OCI-LY1 (cell line): ENCODE measurements at regions not wholly inside any gene's neighbourhood (a gene's known extent, or its start where the extent isn't known, plus 50 kb on each side); places are given as distances from the start of the nearest gene placed in this dataset.

Experiments used
- EZH2 ChIP-seq: fragments of 200-600 bp; sonication (generic), shearing (Covaris generic); IDR thresholded peaks from 2 replicates; pipeline ENCODE4 v1.8.0; 2017; ENCODE audit warnings: borderline replicate concordance, mixed run types, mild to moderate bottlenecking, antibody characterized with exemption, low read length, moderate library complexity, mixed read lengths
- TF ChIP-seq, protein P1 (sequence below): fragments of 200-600 bp; sonication (generic), shearing (Covaris generic); IDR thresholded peaks from 2 replicates; pipeline ENCODE4 v1.5.1; 2017; ENCODE audit warnings: mild to moderate bottlenecking, antibody characterized with exemption, low read length, moderate library complexity, mixed read lengths

DNA sequence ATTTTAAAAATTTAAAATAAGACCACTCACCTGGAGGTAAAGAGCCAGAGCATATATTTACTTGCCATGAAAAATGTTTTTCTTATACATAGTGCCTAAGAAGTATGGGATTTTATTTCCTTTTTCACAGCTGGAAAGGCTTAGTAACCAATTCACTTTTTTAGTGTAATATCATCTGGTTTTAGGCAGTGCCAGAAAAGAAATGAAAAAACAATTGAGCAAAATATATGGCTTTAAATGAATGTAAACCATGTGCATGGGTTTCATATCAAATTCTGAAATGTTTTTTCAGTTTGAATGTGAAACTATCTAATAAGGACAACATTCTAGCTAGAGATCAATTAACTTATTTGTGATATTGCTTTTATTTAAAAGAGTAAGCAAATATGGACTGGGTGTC is 672.4 kb upstream of the ADAMTS5 start:
- TF ChIP-seq, protein P1, sequence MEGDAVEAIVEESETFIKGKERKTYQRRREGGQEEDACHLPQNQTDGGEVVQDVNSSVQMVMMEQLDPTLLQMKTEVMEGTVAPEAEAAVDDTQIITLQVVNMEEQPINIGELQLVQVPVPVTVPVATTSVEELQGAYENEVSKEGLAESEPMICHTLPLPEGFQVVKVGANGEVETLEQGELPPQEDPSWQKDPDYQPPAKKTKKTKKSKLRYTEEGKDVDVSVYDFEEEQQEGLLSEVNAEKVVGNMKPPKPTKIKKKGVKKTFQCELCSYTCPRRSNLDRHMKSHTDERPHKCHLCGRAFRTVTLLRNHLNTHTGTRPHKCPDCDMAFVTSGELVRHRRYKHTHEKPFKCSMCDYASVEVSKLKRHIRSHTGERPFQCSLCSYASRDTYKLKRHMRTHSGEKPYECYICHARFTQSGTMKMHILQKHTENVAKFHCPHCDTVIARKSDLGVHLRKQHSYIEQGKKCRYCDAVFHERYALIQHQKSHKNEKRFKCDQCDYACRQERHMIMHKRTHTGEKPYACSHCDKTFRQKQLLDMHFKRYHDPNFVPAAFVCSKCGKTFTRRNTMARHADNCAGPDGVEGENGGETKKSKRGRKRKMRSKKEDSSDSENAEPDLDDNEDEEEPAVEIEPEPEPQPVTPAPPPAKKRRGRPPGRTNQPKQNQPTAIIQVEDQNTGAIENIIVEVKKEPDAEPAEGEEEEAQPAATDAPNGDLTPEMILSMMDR: no peak
- TF ChIP-seq EZH2: no peak
